GM18511 (cell line): ENCODE measurements at regions not wholly inside any gene's neighbourhood (a gene's known extent, or its start where the extent isn't known, plus 50 kb on each side); places are given as distances from the start of the nearest gene placed in this dataset.
A peak's percentile ranks its signal among the peaks of the same experiment; 100 is the strongest.

Experiments
- ATAC-seq: cut with Tn5 transposase; IDR thresholded peaks from one replicate; pipeline ENCODE4 v1.9.1; 2021; ENCODE audit warnings: mild to moderate bottlenecking, moderate library complexity; ENCODE audit not compliant: unreplicated experiment

- ATAC-seq: no peak
Measured at GRCh38 chr5:20680718-20681302, 692.8 kb upstream of the CDH18 start.

- peak; percentile 40 for ATAC-seq
Measured at GRCh38 chr5:20678814-20679298, 690.9 kb upstream of the CDH18 start.

GRCh38 chr5:20678386-20678785, 690.4 kb upstream of the CDH18 start:
- peak; percentile 84 for ATAC-seq

GRCh38 chr5:20660588-20660987, 672.6 kb upstream of the CDH18 start:
- ATAC-seq: no peak

- no peak for ATAC-seq
Measured at GRCh38 chr5:20656262-20656661, 668.3 kb upstream of the CDH18 start.

GRCh38 chr5:20655211-20655610, 667.2 kb upstream of the CDH18 start:
- ATAC-seq: no peak

GRCh38 chr5:20654746-20655145, 666.7 kb upstream of the CDH18 start:
- ATAC-seq: no peak

GRCh38 chr5:20654033-20654432, 666.0 kb upstream of the CDH18 start:
- ATAC-seq: no peak

GRCh38 chr5:20649966-20650365, 662.0 kb upstream of the CDH18 start:
- no peak for ATAC-seq

GRCh38 chr5:20648981-20649380, 661.0 kb upstream of the CDH18 start:
- ATAC-seq: no peak

GRCh38 chr5:20636686-20637085, 648.7 kb upstream of the CDH18 start:
- ATAC-seq: no peak

- no peak for ATAC-seq
Measured at GRCh38 chr5:20619591-20619990, 631.6 kb upstream of the CDH18 start.

GRCh38 chr5:20618340-20618739, 630.3 kb upstream of the CDH18 start:
- no peak for ATAC-seq

- ATAC-seq: no peak
Measured at GRCh38 chr5:20617841-20618240, 629.8 kb upstream of the CDH18 start.

GRCh38 chr5:20615888-20616563, 628.0 kb upstream of the CDH18 start:
- ATAC-seq: no peak

GRCh38 chr5:20611620-20612019, 623.6 kb upstream of the CDH18 start:
- ATAC-seq: no peak

GRCh38 chr5:20610681-20611080, 622.7 kb upstream of the CDH18 start:
- no peak for ATAC-seq

GRCh38 chr5:20609126-20609525, 621.1 kb upstream of the CDH18 start:
- ATAC-seq: no peak

- ATAC-seq: no peak
Measured at GRCh38 chr5:20608567-20608966, 620.6 kb upstream of the CDH18 start.

GRCh38 chr5:20605732-20606525, 617.9 kb upstream of the CDH18 start:
- no peak for ATAC-seq

- no peak for ATAC-seq
Measured at GRCh38 chr5:20604992-20605391, 617.0 kb upstream of the CDH18 start.

GRCh38 chr5:20601678-20602100, 613.7 kb upstream of the CDH18 start:
- ATAC-seq: no peak
